ENCODE measurements at regions not wholly inside any gene's neighbourhood (a gene's known extent, or its start where the extent isn't known, plus 50 kb on each side); places are given as distances from the start of the nearest gene placed in this dataset.

DNA sequence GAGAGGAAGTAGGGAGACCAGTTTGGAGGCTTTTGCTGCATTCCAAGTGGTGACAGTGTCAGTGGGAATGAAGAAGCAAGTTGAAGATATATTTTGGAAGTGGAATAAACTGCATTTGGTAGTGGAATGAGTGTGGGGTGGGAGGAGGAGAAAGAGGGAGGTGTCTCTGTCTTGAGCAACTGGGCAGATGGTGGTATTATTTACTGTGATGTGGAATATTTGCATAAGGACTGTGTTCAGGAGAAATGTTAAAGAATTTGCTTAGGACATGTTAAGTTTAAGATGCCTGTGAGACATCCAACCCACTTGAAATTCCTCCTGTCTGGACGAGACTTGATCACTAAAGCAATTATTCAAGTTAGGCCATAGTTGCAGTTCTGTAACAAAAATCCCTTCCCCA, 448.9 kb upstream of the AMOT start (continued):
- TF ChIP-seq KDM4A (IDR thresholded peaks at IDR 0.05; ENCODE audit: low read depth, low read length, severe bottlenecking) (no peak), POU5F1 (IDR thresholded peaks at IDR 0.05; ENCODE audit: low read depth, low read length) (no peak), CEBPB (IDR thresholded peaks at IDR 0.05; ENCODE audit: low read depth, low read length) (no peak), TAF1 (IDR thresholded peaks at IDR 0.05; ENCODE audit: low read depth, low read length) (no peak), KDM5A (IDR thresholded peaks at IDR 0.05; ENCODE audit: low read length) (no peak), SP4 (IDR thresholded peaks at IDR 0.05; ENCODE audit: low read length) (no peak), EP300 (IDR thresholded peaks at IDR 0.05; ENCODE audit: borderline replicate concordance in 1 of 2, low read depth in 2 of 2, low read length in 2 of 2) (no peak)
- TF ChIP-seq, protein P1, sequence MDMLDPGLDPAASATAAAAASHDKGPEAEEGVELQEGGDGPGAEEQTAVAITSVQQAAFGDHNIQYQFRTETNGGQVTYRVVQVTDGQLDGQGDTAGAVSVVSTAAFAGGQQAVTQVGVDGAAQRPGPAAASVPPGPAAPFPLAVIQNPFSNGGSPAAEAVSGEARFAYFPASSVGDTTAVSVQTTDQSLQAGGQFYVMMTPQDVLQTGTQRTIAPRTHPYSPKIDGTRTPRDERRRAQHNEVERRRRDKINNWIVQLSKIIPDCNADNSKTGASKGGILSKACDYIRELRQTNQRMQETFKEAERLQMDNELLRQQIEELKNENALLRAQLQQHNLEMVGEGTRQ (IDR thresholded peaks at IDR 0.05; ENCODE audit: low read length): no peak
